ENCODE measurements at regions not wholly inside any gene's neighbourhood (a gene's known extent, or its start where the extent isn't known, plus 50 kb on each side); places are given as distances from the start of the nearest gene placed in this dataset.
A peak's percentile ranks its signal among the peaks of the same experiment; 100 is the strongest.

GRCh38 chr7:54678763-54679489, 80.1 kb downstream of the SEC61G start:
- Mint-ChIP-seq H3K36me3 (ENCODE audit: low read depth) (peaks cover 4% of the 10 kb centered on the region; the same call in 1 of the 3 replicates), H3K9me3 (peaks cover 3% of the 10 kb centered on the region; the same call in 1 of the 3 replicates), H3K27me3 (ENCODE audit: insufficient read depth, low read depth, poor library complexity) (peaks cover 2% of the 10 kb centered on the region), H3K27ac (no peak overlapping the region), H3K4me1 (peaks cover 31% of the 10 kb centered on the region), H3K4me3 (no peak overlapping the region)
- H3F3A ChIP-seq (replicated peaks; ENCODE audit: low read depth) = no peaks in the 10 kb centered on the region
- 0 out of 2 replicates have a peak overlapping the region, but pooled peaks have one; percentile 14 for H3K4me2 ChIP-seq
- TF ChIP-seq EZH2phosphoT487 (IDR thresholded peaks at IDR 0.05; ENCODE audit: unreplicated experiment) (no peak), REST (IDR thresholded peaks at IDR 0.05; ENCODE audit: unreplicated experiment) (no peak), CTCF (conservative IDR thresholded peaks at IDR 0.05; ENCODE audit: low read depth in 2 of 2) (peak in 1 of 2 experiments; percentile 23; a peak in 1 of 4 replicates)
- no peaks in the 10 kb centered on the region for H3K27me3 ChIP-seq (ENCODE audit: insufficient read depth)
- H3K4me3 ChIP-seq = no peak overlapping the region
- ATAC-seq (no peak), DNase-seq (ENCODE audit: low spot score) (no peak)
- H3K79me2 ChIP-seq (replicated peaks; ENCODE audit: insufficient read depth) = no peaks in the 10 kb centered on the region
- no peaks in the 10 kb centered on the region for H4K20me1 ChIP-seq (replicated peaks; ENCODE audit: insufficient read depth)
- H3K27ac ChIP-seq (ENCODE audit: low read depth) = peak overlapping the region; percentile 72
- no peak overlapping the region for H2AFZ ChIP-seq
- peaks cover 11% of the 10 kb centered on the region for H3K9me2 ChIP-seq (ENCODE audit: insufficient read depth)
- no peaks in the 10 kb centered on the region for H3K36me3 ChIP-seq (ENCODE audit: insufficient read depth)
- peaks cover 37% of the 10 kb centered on the region for H3K4me1 ChIP-seq (ENCODE audit: insufficient read depth)

GRCh38 chr7:54674891-54675290, 84.1 kb downstream of the SEC61G start:
- H3K4me3 ChIP-seq = no peak overlapping the region
- H3K9me2 ChIP-seq (ENCODE audit: insufficient read depth) = peaks cover 11% of the 10 kb centered on the region
- peaks cover 4% of the 10 kb centered on the region; the same call in 1 of the 3 replicates for H3K36me3 Mint-ChIP-seq (ENCODE audit: low read depth)
- peaks cover 25% of the 10 kb centered on the region for H3K4me1 ChIP-seq (ENCODE audit: insufficient read depth)
- H3K27ac ChIP-seq (ENCODE audit: low read depth) = no peak overlapping the region
- ATAC-seq (no peak; the same call in 2 of the 3 replicates), DNase-seq (ENCODE audit: low spot score) (no peak)
- no peaks in the 10 kb centered on the region for H4K20me1 ChIP-seq (replicated peaks; ENCODE audit: insufficient read depth)
- no peaks in the 10 kb centered on the region for H3K27me3 ChIP-seq (ENCODE audit: insufficient read depth)
- H3K27ac Mint-ChIP-seq = no peak overlapping the region
- no peak for TF ChIP-seq ZNF331 (CRISPR knock-in tag; IDR thresholded peaks at IDR 0.05; ENCODE audit: low read depth)
- H3K4me1 Mint-ChIP-seq = peaks cover 18% of the 10 kb centered on the region
- peak overlapping the region; percentile 63 for H2AFZ ChIP-seq
- H3K27me3 Mint-ChIP-seq (ENCODE audit: insufficient read depth, low read depth, poor library complexity) = peaks cover 2% of the 10 kb centered on the region
- no peaks in the 10 kb centered on the region for H3K36me3 ChIP-seq (ENCODE audit: insufficient read depth)
- peaks cover 3% of the 10 kb centered on the region; the same call in 1 of the 3 replicates for H3K9me3 Mint-ChIP-seq
- H3K79me2 ChIP-seq (replicated peaks; ENCODE audit: insufficient read depth) = no peaks in the 10 kb centered on the region
- no peaks in the 10 kb centered on the region for H3F3A ChIP-seq (replicated peaks; ENCODE audit: low read depth)
- no peak overlapping the region for H3K4me2 ChIP-seq
- no peak overlapping the region for H3K4me3 Mint-ChIP-seq
